ENCODE measurements at regions not wholly inside any gene's neighbourhood (a gene's known extent, or its start where the extent isn't known, plus 50 kb on each side); places are given as distances from the start of the nearest gene placed in this dataset.

DNA sequence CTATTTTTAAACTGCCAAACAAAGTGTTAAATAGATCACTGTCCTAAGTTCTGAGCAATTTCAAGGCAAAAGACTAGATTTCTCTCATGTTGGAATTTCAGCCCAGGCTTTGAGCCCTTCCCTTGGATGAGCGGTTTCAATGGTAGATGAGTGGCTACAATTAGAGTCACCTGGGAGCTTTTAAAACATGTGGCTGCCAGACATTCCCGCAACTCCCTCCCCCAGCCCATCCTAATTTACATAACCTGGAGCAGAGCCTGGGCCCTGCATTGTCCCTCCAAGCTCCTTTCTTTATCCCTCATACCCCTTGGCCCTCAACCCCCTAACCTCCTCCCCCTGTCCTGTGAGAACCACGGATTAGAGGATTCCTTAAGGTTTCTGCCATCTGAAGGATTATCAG lies 357.5 kb upstream of the UMPS start:
- no peak overlapping the region for H3K4me3 ChIP-seq (ENCODE audit: low read depth in 1 of 2, low read length in 2 of 2)
- 74 to 78% methylated on average over 3 of the region's 3 CpGs for WGBS, 2 donors

DNA sequence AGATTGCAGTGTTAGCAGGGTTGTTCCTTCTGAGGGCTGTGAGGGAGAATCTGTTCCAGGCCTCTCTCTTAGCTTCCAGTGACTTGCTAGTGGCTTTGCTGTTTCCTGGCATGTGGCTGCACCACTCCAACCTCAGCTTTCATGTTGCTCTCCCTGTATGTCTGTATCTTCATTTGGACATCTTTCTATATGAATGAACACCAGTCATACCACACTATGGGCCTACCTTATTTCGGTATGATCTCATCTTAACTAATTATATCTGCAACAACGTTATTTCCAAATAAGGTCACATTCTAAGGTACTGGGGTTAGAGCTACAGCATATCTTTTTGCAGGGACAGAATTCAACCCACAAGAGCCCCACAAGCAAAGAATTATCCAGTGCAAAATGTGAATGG lies 356.7 kb upstream of the UMPS start:
- 73 to 89% methylated on average over 2 of the region's 2 CpGs for WGBS, 2 donors
- no peaks in the 10 kb centered on the region for H3K4me1 ChIP-seq (ENCODE audit: control insufficient read depth in 2 of 2, insufficient read depth in 2 of 2, low read length in 1 of 2)
- no peaks in the 10 kb centered on the region for H3K36me3 ChIP-seq (ENCODE audit: control insufficient read depth in 2 of 2, insufficient read depth in 2 of 2, low read length in 1 of 2)
- no peaks in the 10 kb centered on the region for H3K27me3 ChIP-seq (ENCODE audit: control insufficient read depth in 1 of 2, insufficient read depth in 2 of 2, low read length in 2 of 2)
- H3K27ac ChIP-seq (ENCODE audit: low read depth in 2 of 2, low read length in 1 of 2), result no peak overlapping the region
- H3K4me3 ChIP-seq (ENCODE audit: low read depth in 1 of 2, low read length in 2 of 2), result no peak overlapping the region
- no peaks in the 10 kb centered on the region for H3K9me3 ChIP-seq (ENCODE audit: control insufficient read depth in 2 of 2, insufficient read depth in 1 of 2, low read depth in 1 of 2, low read length in 1 of 2)

More for the DNA sequence above, 357.5 kb upstream of the UMPS start:
- no peak overlapping the region for H3K27ac ChIP-seq (ENCODE audit: low read depth in 2 of 2, low read length in 1 of 2)
- H3K4me1 ChIP-seq (ENCODE audit: control insufficient read depth in 2 of 2, insufficient read depth in 2 of 2, low read length in 1 of 2), result no peaks in the 10 kb centered on the region
- no peaks in the 10 kb centered on the region for H3K9me3 ChIP-seq (ENCODE audit: control insufficient read depth in 2 of 2, insufficient read depth in 1 of 2, low read depth in 1 of 2, low read length in 1 of 2)
- H3K27me3 ChIP-seq (ENCODE audit: control insufficient read depth in 1 of 2, insufficient read depth in 2 of 2, low read length in 2 of 2), result no peaks in the 10 kb centered on the region
- H3K36me3 ChIP-seq (ENCODE audit: control insufficient read depth in 2 of 2, insufficient read depth in 2 of 2, low read length in 1 of 2), result no peaks in the 10 kb centered on the region

DNA sequence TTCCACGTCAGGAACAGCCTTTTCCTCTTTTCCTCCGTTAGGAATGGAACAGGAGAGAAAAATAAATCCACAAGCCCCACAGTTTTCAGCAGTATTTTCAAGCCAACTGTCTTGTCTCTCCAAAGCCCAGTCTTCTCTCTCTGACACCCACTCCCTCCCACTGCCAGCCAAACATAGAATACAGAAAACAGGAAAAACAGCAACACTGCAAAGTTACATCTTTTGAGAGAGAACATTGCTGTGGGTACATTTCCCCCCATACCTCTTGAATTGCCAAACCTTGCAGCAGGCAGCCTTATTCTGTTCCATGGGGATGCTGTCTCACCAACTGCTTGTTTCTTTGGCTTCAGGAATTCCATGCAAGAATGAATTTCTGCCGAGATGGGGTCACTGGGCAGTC lies 355.7 kb upstream of the UMPS start:
- H3K9me3 ChIP-seq (ENCODE audit: control insufficient read depth in 2 of 2, insufficient read depth in 1 of 2, low read depth in 1 of 2, low read length in 1 of 2), result no peaks in the 10 kb centered on the region
- H3K27ac ChIP-seq (ENCODE audit: low read depth in 2 of 2, low read length in 1 of 2), result no peak overlapping the region
- no peaks in the 10 kb centered on the region for H3K27me3 ChIP-seq (ENCODE audit: control insufficient read depth in 1 of 2, insufficient read depth in 2 of 2, low read length in 2 of 2)
- H3K4me1 ChIP-seq (ENCODE audit: control insufficient read depth in 2 of 2, insufficient read depth in 2 of 2, low read length in 1 of 2), result no peaks in the 10 kb centered on the region
- no peak overlapping the region for H3K4me3 ChIP-seq (ENCODE audit: low read depth in 1 of 2, low read length in 2 of 2)
- H3K36me3 ChIP-seq (ENCODE audit: control insufficient read depth in 2 of 2, insufficient read depth in 2 of 2, low read length in 1 of 2), result no peaks in the 10 kb centered on the region
- WGBS, 2 donors, result 71 to 78% methylated on average over 3 of the region's 3 CpGs

DNA sequence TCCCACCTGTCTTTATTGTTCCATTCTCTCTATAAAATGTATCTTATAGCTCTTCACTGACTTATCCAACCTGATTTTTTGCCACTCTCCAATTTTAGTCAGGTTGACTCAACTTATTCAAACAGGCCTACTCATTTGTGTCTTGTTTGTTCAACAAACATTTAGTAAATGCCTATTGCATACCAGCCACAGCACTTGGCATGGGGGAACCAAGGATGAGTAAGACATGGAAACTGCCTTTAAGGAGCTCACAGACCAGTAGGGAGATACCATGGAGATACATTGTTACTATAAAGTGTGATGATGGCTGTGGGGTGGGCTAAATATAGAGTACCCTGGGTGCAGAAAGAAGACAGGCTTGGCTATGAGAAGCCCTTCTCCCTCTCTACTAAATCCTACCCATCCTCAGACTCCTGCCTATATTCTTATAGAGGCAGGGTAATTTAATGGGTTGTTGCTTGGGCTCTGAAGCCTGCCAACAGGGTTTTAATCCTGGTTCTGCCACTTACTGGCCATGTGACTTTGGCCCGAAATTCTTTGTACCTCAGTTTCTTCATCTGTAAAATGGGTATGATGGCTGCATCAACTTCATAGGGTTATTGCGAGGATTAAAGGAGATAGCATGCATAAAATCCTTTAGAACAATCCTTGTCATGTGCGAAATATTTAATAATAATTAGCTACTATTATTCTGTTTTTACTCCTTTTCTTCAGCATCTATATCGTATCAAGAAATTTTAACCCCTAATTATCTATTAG lies 348.5 kb upstream of the UMPS start:
- H3K4me1 ChIP-seq (ENCODE audit: control insufficient read depth in 2 of 2, insufficient read depth in 2 of 2, low read length in 1 of 2), result peaks cover 0 to 3% of the 10 kb centered on the region in 2 donors
- WGBS, 2 donors, result 89 to 91% methylated on average over 4 of the region's 4 CpGs
- H3K9me3 ChIP-seq (ENCODE audit: control insufficient read depth in 2 of 2, insufficient read depth in 1 of 2, low read depth in 1 of 2, low read length in 1 of 2), result no peaks in the 10 kb centered on the region
- no peak overlapping the region for H3K27ac ChIP-seq (ENCODE audit: low read depth in 2 of 2, low read length in 1 of 2)
- no peak overlapping the region for H3K4me3 ChIP-seq (ENCODE audit: low read depth in 1 of 2, low read length in 2 of 2)
- H3K27me3 ChIP-seq (ENCODE audit: control insufficient read depth in 1 of 2, insufficient read depth in 2 of 2, low read length in 2 of 2), result no peaks in the 10 kb centered on the region
- H3K36me3 ChIP-seq (ENCODE audit: control insufficient read depth in 2 of 2, insufficient read depth in 2 of 2, low read length in 1 of 2), result no peaks in the 10 kb centered on the region

DNA sequence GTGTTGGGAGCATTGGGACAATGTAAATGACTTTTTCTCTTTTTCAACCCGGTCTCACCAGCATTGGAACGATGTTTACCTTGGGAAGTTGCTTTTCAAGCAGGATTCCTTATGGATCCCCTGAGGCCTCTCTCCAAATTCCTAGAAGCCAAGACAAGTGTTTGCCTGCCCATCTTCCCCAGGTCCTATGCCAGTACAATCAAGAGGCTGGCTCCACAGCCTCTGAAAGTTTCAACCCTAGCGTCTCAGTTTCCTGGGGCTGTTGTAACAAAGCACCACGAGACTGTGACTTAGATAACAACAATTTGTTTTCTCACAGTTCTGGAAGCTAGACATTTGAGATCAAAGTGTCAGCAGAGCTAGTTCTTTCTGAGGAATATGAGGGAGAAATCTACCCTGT lies 347.2 kb upstream of the UMPS start:
- no peaks in the 10 kb centered on the region for H3K9me3 ChIP-seq (ENCODE audit: control insufficient read depth in 2 of 2, insufficient read depth in 1 of 2, low read depth in 1 of 2, low read length in 1 of 2)
- 21 to 40% methylated on average over 4 of the region's 4 CpGs for WGBS, 2 donors

DNA sequence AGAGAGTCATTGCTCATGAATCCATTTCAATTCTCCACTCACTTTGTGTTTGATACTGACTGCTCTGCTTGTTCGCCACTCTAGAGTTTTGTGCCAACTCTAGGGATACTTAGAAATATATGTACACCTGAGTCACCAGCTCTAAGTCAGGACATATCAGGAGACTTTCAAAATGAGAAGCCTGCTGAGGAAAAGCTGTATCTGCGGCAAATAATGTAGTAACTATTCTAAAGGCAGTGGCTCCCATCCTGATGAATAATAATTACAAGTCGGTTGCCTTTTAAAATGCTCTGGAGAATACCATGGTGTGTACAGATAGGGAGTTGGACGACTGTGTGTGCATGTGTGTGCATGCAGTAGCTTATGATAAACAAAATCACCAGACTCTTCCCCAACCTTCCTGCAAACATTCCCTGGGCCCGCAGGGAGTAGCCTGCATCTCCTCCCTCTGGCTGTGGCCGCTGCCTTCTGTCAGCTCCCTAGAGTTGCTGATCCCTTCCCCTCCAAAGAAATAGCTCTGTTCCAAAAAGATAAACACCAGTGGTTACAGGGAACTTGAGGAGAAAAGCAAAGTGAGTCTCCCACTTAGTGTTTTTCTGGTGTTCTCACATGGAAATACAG lies 346.3 kb upstream of the UMPS start:
- Histone ChIP-seq H3K9me3 (ENCODE audit: control insufficient read depth in 2 of 2, insufficient read depth in 1 of 2, low read depth in 1 of 2, low read length in 1 of 2) (no peaks in the 10 kb centered on the region), H3K4me1 (ENCODE audit: control insufficient read depth in 2 of 2, insufficient read depth in 2 of 2, low read length in 1 of 2) (peaks cover 0 to 3% of the 10 kb centered on the region in 2 donors), H3K27me3 (ENCODE audit: control insufficient read depth in 1 of 2, insufficient read depth in 2 of 2, low read length in 2 of 2) (no peaks in the 10 kb centered on the region), H3K36me3 (ENCODE audit: control insufficient read depth in 2 of 2, insufficient read depth in 2 of 2, low read length in 1 of 2) (no peaks in the 10 kb centered on the region), H3K27ac (ENCODE audit: low read depth in 2 of 2, low read length in 1 of 2) (no peak overlapping the region), H3K4me3 (ENCODE audit: low read depth in 1 of 2, low read length in 2 of 2) (no peak overlapping the region)
- 48 to 63% methylated on average over 6 of the region's 6 CpGs for WGBS, 2 donors

More for the DNA sequence above, 347.2 kb upstream of the UMPS start:
- Histone ChIP-seq H3K4me3 (ENCODE audit: low read depth in 1 of 2, low read length in 2 of 2) (no peak overlapping the region), H3K36me3 (ENCODE audit: control insufficient read depth in 2 of 2, insufficient read depth in 2 of 2, low read length in 1 of 2) (no peaks in the 10 kb centered on the region), H3K4me1 (ENCODE audit: control insufficient read depth in 2 of 2, insufficient read depth in 2 of 2, low read length in 1 of 2) (peaks cover 0 to 3% of the 10 kb centered on the region in 2 donors), H3K27ac (ENCODE audit: low read depth in 2 of 2, low read length in 1 of 2) (no peak overlapping the region), H3K27me3 (ENCODE audit: control insufficient read depth in 1 of 2, insufficient read depth in 2 of 2, low read length in 2 of 2) (no peaks in the 10 kb centered on the region)

DNA sequence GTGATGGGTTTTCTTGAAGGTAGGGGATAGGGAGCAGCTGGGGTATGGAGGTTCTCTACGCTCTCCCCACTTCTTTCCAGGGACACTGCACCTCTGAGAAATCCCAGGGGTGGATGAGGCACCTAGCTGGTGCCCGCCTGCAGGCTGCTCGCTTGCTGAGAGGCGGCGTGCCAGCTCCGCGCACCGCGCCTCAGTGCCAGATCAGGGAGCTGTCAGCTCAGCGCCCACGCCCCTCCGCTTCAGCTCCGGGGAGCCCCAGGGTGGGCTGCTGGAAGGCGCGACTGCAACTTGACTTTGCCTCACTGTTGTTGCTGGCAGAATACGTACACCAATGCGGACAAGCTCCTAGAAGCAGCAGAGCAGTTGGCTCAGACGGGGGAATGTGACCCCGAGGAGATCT lies 345.7 kb upstream of the UMPS start:
- peaks cover 0 to 3% of the 10 kb centered on the region in 2 donors for H3K4me1 ChIP-seq (ENCODE audit: control insufficient read depth in 2 of 2, insufficient read depth in 2 of 2, low read length in 1 of 2)
- H3K27ac ChIP-seq (ENCODE audit: low read depth in 2 of 2, low read length in 1 of 2), result no peak overlapping the region
- 67 to 79% methylated on average over 19 of the region's 19 CpGs for WGBS, 2 donors
- H3K4me3 ChIP-seq (ENCODE audit: low read depth in 1 of 2, low read length in 2 of 2), result no peak overlapping the region
- H3K36me3 ChIP-seq (ENCODE audit: control insufficient read depth in 2 of 2, insufficient read depth in 2 of 2, low read length in 1 of 2), result no peaks in the 10 kb centered on the region
- H3K27me3 ChIP-seq (ENCODE audit: control insufficient read depth in 1 of 2, insufficient read depth in 2 of 2, low read length in 2 of 2), result no peaks in the 10 kb centered on the region
- H3K9me3 ChIP-seq (ENCODE audit: control insufficient read depth in 2 of 2, insufficient read depth in 1 of 2, low read depth in 1 of 2, low read length in 1 of 2), result no peaks in the 10 kb centered on the region

DNA sequence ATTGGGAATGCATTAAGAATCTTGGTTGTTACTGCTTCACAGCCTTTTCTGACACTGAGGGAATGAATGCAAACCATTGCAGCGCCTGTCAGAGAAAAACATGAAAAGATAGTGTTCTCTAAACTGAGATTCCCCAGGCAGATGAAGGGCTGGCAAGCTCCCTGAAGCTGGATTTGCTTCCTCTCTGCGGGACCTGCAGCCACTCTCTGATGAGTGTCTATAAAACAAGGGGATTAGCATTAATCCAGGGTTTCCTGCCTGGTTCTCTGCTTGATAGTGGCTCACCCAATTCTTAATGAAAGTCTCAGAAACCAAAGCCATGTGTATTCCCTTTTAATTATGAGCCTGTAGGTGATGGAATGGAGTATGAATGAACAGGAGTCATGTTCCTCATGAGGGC lies 344.3 kb upstream of the UMPS start:
- H3K4me3 ChIP-seq (ENCODE audit: low read depth in 1 of 2, low read length in 2 of 2), result no peak overlapping the region
- WGBS, 2 donors, result 46 to 58% methylated on average over 2 of the region's 2 CpGs
- H3K4me1 ChIP-seq (ENCODE audit: control insufficient read depth in 2 of 2, insufficient read depth in 2 of 2, low read length in 1 of 2), result peaks cover 0 to 3% of the 10 kb centered on the region in 2 donors
- H3K27me3 ChIP-seq (ENCODE audit: control insufficient read depth in 1 of 2, insufficient read depth in 2 of 2, low read length in 2 of 2), result no peaks in the 10 kb centered on the region
- no peaks in the 10 kb centered on the region for H3K36me3 ChIP-seq (ENCODE audit: control insufficient read depth in 2 of 2, insufficient read depth in 2 of 2, low read length in 1 of 2)
- no peak overlapping the region for H3K27ac ChIP-seq (ENCODE audit: low read depth in 2 of 2, low read length in 1 of 2)
- H3K9me3 ChIP-seq (ENCODE audit: control insufficient read depth in 2 of 2, insufficient read depth in 1 of 2, low read depth in 1 of 2, low read length in 1 of 2), result no peaks in the 10 kb centered on the region

DNA sequence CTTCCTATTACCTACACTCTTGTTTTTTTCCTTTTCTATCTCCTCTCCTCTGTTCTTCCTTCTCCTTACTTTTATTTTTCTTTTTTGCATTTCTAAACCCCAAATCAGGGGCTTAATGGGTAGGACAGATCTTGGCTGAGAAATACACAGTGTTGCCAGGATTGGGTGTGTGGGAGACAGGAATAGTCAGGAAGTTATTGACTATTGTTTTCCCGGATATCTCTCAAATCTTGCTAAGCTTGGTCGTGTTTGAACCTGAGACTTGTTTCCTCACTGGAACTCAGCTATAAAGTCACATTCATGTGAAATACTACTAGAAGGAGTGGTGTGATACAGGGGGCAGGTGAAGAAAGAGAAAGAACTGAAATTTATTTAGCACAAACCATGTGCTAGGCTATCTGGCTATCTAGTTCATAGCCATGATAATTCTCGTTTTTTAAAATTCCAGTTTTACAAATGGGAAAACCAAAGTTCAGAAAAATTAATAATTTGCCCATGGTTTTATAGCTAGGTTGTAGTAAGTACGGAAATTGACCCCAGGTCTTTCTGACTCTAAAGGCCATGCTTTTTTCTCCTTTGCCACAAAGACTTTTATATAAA lies 343.2 kb upstream of the UMPS start:
- WGBS, 2 donors, result 57 to 65% methylated on average over 4 of the region's 4 CpGs

More for the DNA sequence above, 343.2 kb upstream of the UMPS start:
- Histone ChIP-seq H3K4me1 (ENCODE audit: control insufficient read depth in 2 of 2, insufficient read depth in 2 of 2, low read length in 1 of 2) (peaks cover 0 to 3% of the 10 kb centered on the region in 2 donors), H3K27me3 (ENCODE audit: control insufficient read depth in 1 of 2, insufficient read depth in 2 of 2, low read length in 2 of 2) (no peaks in the 10 kb centered on the region), H3K36me3 (ENCODE audit: control insufficient read depth in 2 of 2, insufficient read depth in 2 of 2, low read length in 1 of 2) (no peaks in the 10 kb centered on the region), H3K27ac (ENCODE audit: low read depth in 2 of 2, low read length in 1 of 2) (no peak overlapping the region), H3K9me3 (ENCODE audit: control insufficient read depth in 2 of 2, insufficient read depth in 1 of 2, low read depth in 1 of 2, low read length in 1 of 2) (no peaks in the 10 kb centered on the region), H3K4me3 (ENCODE audit: low read depth in 1 of 2, low read length in 2 of 2) (no peak overlapping the region)
